GM18508 (cell line): ENCODE measurements at regions not wholly inside any gene's neighbourhood (a gene's known extent, or its start where the extent isn't known, plus 50 kb on each side); places are given as distances from the start of the nearest gene placed in this dataset.
"Not testable (repeated sequence)": the region's sequence is repeated elsewhere in the genome, so short reads cannot be mapped to it uniquely, and the experiment has no call there.

Experiments
- ATAC-seq: cut with Tn5 transposase; IDR thresholded peaks from one replicate; pipeline ENCODE4 v1.9.1; 2021; ENCODE audit warnings: moderate number of reproducible peaks; ENCODE audit not compliant: insufficient read depth, unreplicated experiment

GRCh38 chr1:112821307-112822063 is 106.4 kb upstream of the PPM1J start:
- not testable (repeated sequence) for ATAC-seq

- no peak for ATAC-seq
These were observed 104.0 kb upstream of the PPM1J start for GRCh38 chr1:112818990-112819689.

GRCh38 chr1:112817555-112818373 is 102.6 kb upstream of the PPM1J start:
- ATAC-seq = no peak

- ATAC-seq = no peak
These were observed 100.2 kb upstream of the PPM1J start for GRCh38 chr1:112815376-112815775.

- not testable (repeated sequence) for ATAC-seq
These were observed 99.5 kb upstream of the PPM1J start for GRCh38 chr1:112814645-112815044.

- ATAC-seq = no peak
These were observed 93.9 kb upstream of the PPM1J start for GRCh38 chr1:112808861-112809684.

- no peak for ATAC-seq
These were observed 92.9 kb upstream of the PPM1J start for GRCh38 chr1:112807999-112808398.

- no peak for ATAC-seq
These were observed 92.0 kb upstream of the PPM1J start for GRCh38 chr1:112807117-112807516.

GRCh38 chr1:112806090-112806642 is 91.0 kb upstream of the PPM1J start:
- ATAC-seq = no peak

- no peak for ATAC-seq
These were observed 90.2 kb upstream of the PPM1J start for GRCh38 chr1:112805155-112805853.

GRCh38 chr1:112803906-112804762 is 89.0 kb upstream of the PPM1J start:
- ATAC-seq = no peak

GRCh38 chr1:112800289-112800688 is 85.2 kb upstream of the PPM1J start:
- no peak for ATAC-seq

GRCh38 chr1:112798292-112798691 is 83.2 kb upstream of the PPM1J start:
- no peak for ATAC-seq

- no peak for ATAC-seq
These were observed 82.1 kb upstream of the PPM1J start for GRCh38 chr1:112797224-112797623.

GRCh38 chr1:112794654-112795239 is 79.6 kb upstream of the PPM1J start:
- no peak for ATAC-seq

GRCh38 chr1:112793631-112794565 is 78.8 kb upstream of the PPM1J start:
- no peak for ATAC-seq

- ATAC-seq = no peak
These were observed 76.6 kb upstream of the PPM1J start for GRCh38 chr1:112791723-112792104.
